ENCODE measurements at regions not wholly inside any gene's neighbourhood (a gene's known extent, or its start where the extent isn't known, plus 50 kb on each side); places are given as distances from the start of the nearest gene placed in this dataset.

DNA sequence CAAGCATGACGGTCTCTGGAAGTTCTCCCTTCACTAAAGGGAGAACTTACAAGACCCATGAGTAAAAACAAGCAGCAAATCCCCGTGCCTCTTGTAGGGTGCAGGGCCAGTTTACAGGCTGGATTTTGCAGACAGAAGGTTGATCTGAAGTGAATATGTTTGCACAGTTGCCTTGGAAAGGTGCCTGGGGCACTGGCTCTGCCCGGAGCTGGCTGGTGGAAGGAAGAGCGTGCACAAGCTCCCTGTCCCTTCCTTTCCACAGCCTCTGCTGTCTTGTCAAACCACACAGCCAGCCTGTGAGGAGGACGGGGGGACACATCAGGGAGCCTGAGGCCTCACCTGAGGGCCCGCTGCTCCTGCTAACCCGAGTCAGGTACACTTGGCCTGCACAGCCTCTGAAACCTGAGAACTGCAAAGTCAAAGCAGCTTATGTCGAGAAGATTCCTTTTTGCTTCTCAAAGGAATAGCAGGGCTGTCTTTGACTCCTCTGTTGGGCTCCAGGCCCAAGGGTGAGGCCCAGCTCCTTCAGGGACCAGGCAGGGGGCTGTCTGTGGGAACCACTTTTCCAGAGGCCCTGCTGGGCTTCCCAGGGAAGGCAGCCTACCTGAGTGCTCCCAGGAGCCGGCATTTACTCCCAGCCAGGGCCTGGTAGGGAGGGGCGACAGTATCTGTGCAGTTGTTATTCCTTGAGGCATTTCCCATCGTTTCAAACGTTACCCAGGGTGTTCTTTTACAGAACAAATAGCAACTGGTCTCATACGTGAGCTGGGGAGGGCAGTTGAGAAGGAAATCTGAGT lies 251.5 kb downstream of the SIPA1L2 start:
- TF ChIP-seq, protein P1, sequence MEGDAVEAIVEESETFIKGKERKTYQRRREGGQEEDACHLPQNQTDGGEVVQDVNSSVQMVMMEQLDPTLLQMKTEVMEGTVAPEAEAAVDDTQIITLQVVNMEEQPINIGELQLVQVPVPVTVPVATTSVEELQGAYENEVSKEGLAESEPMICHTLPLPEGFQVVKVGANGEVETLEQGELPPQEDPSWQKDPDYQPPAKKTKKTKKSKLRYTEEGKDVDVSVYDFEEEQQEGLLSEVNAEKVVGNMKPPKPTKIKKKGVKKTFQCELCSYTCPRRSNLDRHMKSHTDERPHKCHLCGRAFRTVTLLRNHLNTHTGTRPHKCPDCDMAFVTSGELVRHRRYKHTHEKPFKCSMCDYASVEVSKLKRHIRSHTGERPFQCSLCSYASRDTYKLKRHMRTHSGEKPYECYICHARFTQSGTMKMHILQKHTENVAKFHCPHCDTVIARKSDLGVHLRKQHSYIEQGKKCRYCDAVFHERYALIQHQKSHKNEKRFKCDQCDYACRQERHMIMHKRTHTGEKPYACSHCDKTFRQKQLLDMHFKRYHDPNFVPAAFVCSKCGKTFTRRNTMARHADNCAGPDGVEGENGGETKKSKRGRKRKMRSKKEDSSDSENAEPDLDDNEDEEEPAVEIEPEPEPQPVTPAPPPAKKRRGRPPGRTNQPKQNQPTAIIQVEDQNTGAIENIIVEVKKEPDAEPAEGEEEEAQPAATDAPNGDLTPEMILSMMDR (IDR thresholded peaks at IDR 0.05): no peak
- no peak for TF ChIP-seq POLR2AphosphoS5 (IDR thresholded peaks at IDR 0.05)

Data from esophagus muscularis mucosa (tissue), 3 donors.